ENCODE measurements at regions not wholly inside any gene's neighbourhood (a gene's known extent, or its start where the extent isn't known, plus 50 kb on each side); places are given as distances from the start of the nearest gene placed in this dataset.

GRCh38 chr18:63046375-63046774 is 273.2 kb downstream of the BCL2 start:
- TF ChIP-seq CTCF (optimal IDR thresholded peaks at IDR 0.05 in 1 of 3, IDR thresholded peaks at IDR 0.05 in 1 of 3, conservative IDR thresholded peaks at IDR 0.05 in 1 of 3; ENCODE audit: extremely low read depth in 1 of 3, insufficient read depth in 2 of 3, low read length in 3 of 3) (no peak), EZH2 (IDR thresholded peaks at IDR 0.05; ENCODE audit: low read length) (no peak)
- H3K9me1 ChIP-seq (ENCODE audit: control insufficient read depth, extremely low read depth, insufficient read depth, low read length): no peaks in the 10 kb centered on the region
- H4K20me1 ChIP-seq (ENCODE audit: control insufficient read depth, extremely low read depth, insufficient read depth, low read length): no peaks in the 10 kb centered on the region
- peaks cover 10% of the 10 kb centered on the region for H3K4me1 ChIP-seq (ENCODE audit: control insufficient read depth, extremely low read depth, insufficient read depth, low read length)
- no peaks in the 10 kb centered on the region for H3K9me3 ChIP-seq (ENCODE audit: control insufficient read depth, low read depth, low read length)
- no peak overlapping the region for H3K4me2 ChIP-seq (ENCODE audit: control insufficient read depth, extremely low read depth, insufficient read depth, low read depth, low read length)
- H3K36me3 ChIP-seq (ENCODE audit: control insufficient read depth in 2 of 2, extremely low read depth in 1 of 2, insufficient read depth in 2 of 2, low read length in 2 of 2): no peaks in the 10 kb centered on the region
- DNase-seq (ENCODE audit: low read depth, low spot score) (no peak), FAIRE-seq (no peak)
- no peak overlapping the region for H3K27ac ChIP-seq (ENCODE audit: control insufficient read depth, insufficient read depth, low read length)
- no peak overlapping the region for H3K9ac ChIP-seq (ENCODE audit: control insufficient read depth, extremely low read depth, insufficient read depth, low read length)
- H3K27me3 ChIP-seq (ENCODE audit: control insufficient read depth, extremely low read depth, insufficient read depth, low read length): no peaks in the 10 kb centered on the region
- no peak overlapping the region for H2AFZ ChIP-seq (ENCODE audit: control insufficient read depth, low read length)
- H3K79me2 ChIP-seq (ENCODE audit: control insufficient read depth, insufficient read depth, low read length): no peaks in the 10 kb centered on the region
- dilution Hi-C loops (cut with MboI; ENCODE audit: extremely low pct_ligation_motif_present, low sequenced_read_pairs): no loop called here
- no peak overlapping the region for H3K4me3 ChIP-seq (ENCODE audit: control insufficient read depth in 2 of 3, extremely low read depth in 1 of 3, insufficient read depth in 2 of 3, low read depth in 1 of 3, low read length in 3 of 3)

GRCh38 chr18:63043516-63043915 is 276.1 kb downstream of the BCL2 start:
- H3K79me2 ChIP-seq (ENCODE audit: control insufficient read depth, insufficient read depth, low read length): no peaks in the 10 kb centered on the region
- DNase-seq (ENCODE audit: low read depth, low spot score): no peak
- H3K27me3 ChIP-seq (ENCODE audit: control insufficient read depth, extremely low read depth, insufficient read depth, low read length): no peaks in the 10 kb centered on the region
- H3K4me1 ChIP-seq (ENCODE audit: control insufficient read depth, extremely low read depth, insufficient read depth, low read length): peaks cover 10% of the 10 kb centered on the region
- FAIRE-seq: peak; percentile 23
- dilution Hi-C loops (cut with MboI; ENCODE audit: extremely low pct_ligation_motif_present, low sequenced_read_pairs): no loop called here
- TF ChIP-seq EZH2 (IDR thresholded peaks at IDR 0.05; ENCODE audit: low read length): no peak
- TF ChIP-seq CTCF (optimal IDR thresholded peaks at IDR 0.05 in 1 of 3, IDR thresholded peaks at IDR 0.05 in 1 of 3, conservative IDR thresholded peaks at IDR 0.05 in 1 of 3; ENCODE audit: extremely low read depth in 1 of 3, insufficient read depth in 2 of 3, low read length in 3 of 3): no peak
- H4K20me1 ChIP-seq (ENCODE audit: control insufficient read depth, extremely low read depth, insufficient read depth, low read length): no peaks in the 10 kb centered on the region
- H3K4me3 ChIP-seq (ENCODE audit: control insufficient read depth in 2 of 3, extremely low read depth in 1 of 3, insufficient read depth in 2 of 3, low read depth in 1 of 3, low read length in 3 of 3): no peak overlapping the region
- no peak overlapping the region for H2AFZ ChIP-seq (ENCODE audit: control insufficient read depth, low read length)
- H3K36me3 ChIP-seq (ENCODE audit: control insufficient read depth in 2 of 2, extremely low read depth in 1 of 2, insufficient read depth in 2 of 2, low read length in 2 of 2): no peaks in the 10 kb centered on the region
- no peak overlapping the region for H3K9ac ChIP-seq (ENCODE audit: control insufficient read depth, extremely low read depth, insufficient read depth, low read length)
- H3K27ac ChIP-seq (ENCODE audit: control insufficient read depth, insufficient read depth, low read length): no peak overlapping the region
- peak overlapping the region; percentile 20 for H3K4me2 ChIP-seq (ENCODE audit: control insufficient read depth, extremely low read depth, insufficient read depth, low read depth, low read length)
- H3K9me1 ChIP-seq (ENCODE audit: control insufficient read depth, extremely low read depth, insufficient read depth, low read length): no peaks in the 10 kb centered on the region
- H3K9me3 ChIP-seq (ENCODE audit: control insufficient read depth, low read depth, low read length): no peaks in the 10 kb centered on the region

Data from keratinocyte (primary cell).